ENCODE measurements at regions not wholly inside any gene's neighbourhood (a gene's known extent, or its start where the extent isn't known, plus 50 kb on each side); places are given as distances from the start of the nearest gene placed in this dataset.

DNA sequence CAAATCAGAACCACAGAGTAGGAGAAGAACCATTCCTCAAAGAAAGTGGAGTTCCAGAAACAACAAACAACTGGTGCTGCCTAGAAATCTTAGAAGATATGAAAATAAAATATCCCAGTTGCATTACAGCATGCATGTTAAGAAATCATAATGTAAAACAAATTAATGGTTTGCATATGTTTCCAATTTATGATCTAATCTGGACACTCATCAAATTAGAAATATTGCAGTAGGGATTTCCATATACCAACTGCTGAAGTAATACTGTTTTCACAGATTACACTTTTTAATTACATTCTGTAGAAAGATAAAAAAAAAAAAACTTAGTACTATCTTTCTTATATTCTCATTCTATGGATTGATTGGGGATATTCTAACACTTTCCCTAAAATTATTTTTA is 1034.6 kb upstream of the C9orf72 start:
- TF ChIP-seq, protein P1, sequence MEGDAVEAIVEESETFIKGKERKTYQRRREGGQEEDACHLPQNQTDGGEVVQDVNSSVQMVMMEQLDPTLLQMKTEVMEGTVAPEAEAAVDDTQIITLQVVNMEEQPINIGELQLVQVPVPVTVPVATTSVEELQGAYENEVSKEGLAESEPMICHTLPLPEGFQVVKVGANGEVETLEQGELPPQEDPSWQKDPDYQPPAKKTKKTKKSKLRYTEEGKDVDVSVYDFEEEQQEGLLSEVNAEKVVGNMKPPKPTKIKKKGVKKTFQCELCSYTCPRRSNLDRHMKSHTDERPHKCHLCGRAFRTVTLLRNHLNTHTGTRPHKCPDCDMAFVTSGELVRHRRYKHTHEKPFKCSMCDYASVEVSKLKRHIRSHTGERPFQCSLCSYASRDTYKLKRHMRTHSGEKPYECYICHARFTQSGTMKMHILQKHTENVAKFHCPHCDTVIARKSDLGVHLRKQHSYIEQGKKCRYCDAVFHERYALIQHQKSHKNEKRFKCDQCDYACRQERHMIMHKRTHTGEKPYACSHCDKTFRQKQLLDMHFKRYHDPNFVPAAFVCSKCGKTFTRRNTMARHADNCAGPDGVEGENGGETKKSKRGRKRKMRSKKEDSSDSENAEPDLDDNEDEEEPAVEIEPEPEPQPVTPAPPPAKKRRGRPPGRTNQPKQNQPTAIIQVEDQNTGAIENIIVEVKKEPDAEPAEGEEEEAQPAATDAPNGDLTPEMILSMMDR (IDR thresholded peaks at IDR 0.05) = no peak
- no peak for TF ChIP-seq POLR2A (IDR thresholded peaks at IDR 0.05)
